IMR-90 (cell line): ENCODE measurements at regions not wholly inside any gene's neighbourhood (a gene's known extent, or its start where the extent isn't known, plus 50 kb on each side); places are given as distances from the start of the nearest gene placed in this dataset.
A peak's percentile ranks its signal among the peaks of the same experiment; 100 is the strongest.

Source experiments
- ATAC-seq: fragments of 200-7000 bp; cut with Tn5 transposase; 2 replicates; pipeline ENCODE4 v1.9.1; 2020; ENCODE audit warnings: low read depth, mild to moderate bottlenecking, moderate library complexity
- BruUV-seq: library from RNA; stranded (reverse); fragments of 400-500 nt; replicated peaks from 2 replicates; lab custom pipeline; 2021; lab: Mats Ljungman, UMichigan
- CTCF ChIA-PET: fragments of 300-600 bp; formaldehyde crosslinking; extraction: SDS; loops from one replicate; lab custom pipeline; 2021; ENCODE audit warnings: antibody characterized with exemption; lab: Yijun Ruan, JAX
- POLR2A ChIA-PET: fragments of 300-600 bp; sonication (Branson Sonifier 250); formaldehyde crosslinking; loops from one replicate; lab custom pipeline; 2022; ENCODE audit warnings: antibody characterized with exemption; ENCODE audit not compliant: unreplicated experiment; lab: Charles Lee
- DNase-seq: peaks from one replicate; pipeline ENCODE4 v3.0.0; 2013
- H2AFZ ChIP-seq: replicated peaks from 2 replicates; pipeline ENCODE3; 2013; ENCODE audit warnings: low read length, mild to moderate bottlenecking; ENCODE audit not compliant: poor library complexity
- H2AK5ac ChIP-seq: 2 replicates; pipeline ENCODE4 v1.6.1; 2013; ENCODE audit warnings: low read depth, low read length, inconsistent platforms
- H2AK9ac ChIP-seq: replicated peaks from 2 replicates; pipeline ENCODE3; 2013; ENCODE audit warnings: mild to moderate bottlenecking, low read depth, low read length, moderate library complexity; ENCODE audit not compliant: poor library complexity
- H2BK120ac ChIP-seq: 2 replicates; pipeline ENCODE4 v1.6.1; 2013; ENCODE audit warnings: low read depth, low read length, inconsistent platforms
- H2BK15ac ChIP-seq: 3 replicates; pipeline ENCODE4 v1.6.1; 2013; ENCODE audit warnings: low read depth, low read length, inconsistent platforms
- H2BK20ac ChIP-seq: 2 replicates; pipeline ENCODE4 v1.6.1; 2013; ENCODE audit warnings: low read depth, mild to moderate bottlenecking, inconsistent platforms, low read length, moderate library complexity
- H2BK5ac ChIP-seq: 2 replicates; pipeline ENCODE4 v1.6.1; 2013; ENCODE audit warnings: mild to moderate bottlenecking, low read depth, low read length, inconsistent platforms; ENCODE audit not compliant: poor library complexity, severe bottlenecking
- H3K14ac ChIP-seq: replicated peaks from 2 replicates; pipeline ENCODE4 v1.6.1; 2013; ENCODE audit warnings: low read depth, low read length, inconsistent platforms
- H3K18ac ChIP-seq: 2 replicates; pipeline ENCODE4 v1.6.1; 2013; ENCODE audit warnings: low read depth, low read length, control low read depth
- H3K23ac ChIP-seq: 2 replicates; pipeline ENCODE4 v1.6.1; 2013; ENCODE audit warnings: low read depth, low read length, inconsistent platforms
- H3K27ac ChIP-seq: 2 replicates; pipeline ENCODE4 v1.5.1; 2013; ENCODE audit warnings: mild to moderate bottlenecking, control low read depth, low read length; ENCODE audit not compliant: insufficient read depth
- H3K27me3 ChIP-seq: 2 replicates; pipeline ENCODE4 v1.6.1; 2013; ENCODE audit warnings: low read length; ENCODE audit not compliant: control insufficient read depth, insufficient read depth
- H3K36me3 ChIP-seq: 2 replicates; pipeline ENCODE4 v1.6.1; 2013; ENCODE audit warnings: low read length, mixed read lengths; ENCODE audit not compliant: control insufficient read depth, insufficient read depth
- H3K4ac ChIP-seq: 2 replicates; pipeline ENCODE4 v1.6.1; 2013; ENCODE audit warnings: low read depth, low read length, inconsistent platforms
- H3K4me1 ChIP-seq: 2 replicates; pipeline ENCODE4 v1.6.1; 2013; ENCODE audit warnings: low read length, mixed read lengths; ENCODE audit not compliant: control insufficient read depth, insufficient read depth
- H3K4me2 ChIP-seq: 2 replicates; pipeline ENCODE4 v1.6.1; 2013; ENCODE audit warnings: low read depth, mild to moderate bottlenecking, control low read depth, low read length, moderate library complexity
- H3K4me3 ChIP-seq: 2 replicates; pipeline ENCODE4 v1.5.1; 2013; ENCODE audit warnings: low read depth, mild to moderate bottlenecking, control low read depth, low read length, moderate library complexity; ENCODE audit not compliant: insufficient read depth
- H3K56ac ChIP-seq: 2 replicates; pipeline ENCODE4 v1.6.1; 2013; ENCODE audit warnings: low read length, inconsistent platforms; ENCODE audit not compliant: insufficient read depth; ENCODE audit errors: extremely low read depth
- H3K79me1 ChIP-seq, 2 experiments: 2 replicates each; pipeline ENCODE4 v1.6.1; 2013; ENCODE audit warnings: low read length in 2 of 2, inconsistent platforms in 1 of 2, low read depth in 1 of 2
- H3K9ac ChIP-seq: 2 replicates; pipeline ENCODE4 v1.6.1; 2013; ENCODE audit warnings: low read depth, low read length, control low read depth
- H3K9me1 ChIP-seq: 2 replicates; pipeline ENCODE4 v1.6.1; 2013; ENCODE audit warnings: low read length, inconsistent platforms; ENCODE audit not compliant: insufficient read depth
- H3K9me3 ChIP-seq: 2 replicates; pipeline ENCODE4 v1.6.1; 2013; ENCODE audit warnings: low read length; ENCODE audit not compliant: control insufficient read depth, insufficient read depth
- H4K20me1 ChIP-seq: 2 replicates; pipeline ENCODE4 v1.6.1; 2013; ENCODE audit warnings: low read length, inconsistent platforms; ENCODE audit not compliant: insufficient read depth
- H4K5ac ChIP-seq: 2 replicates; pipeline ENCODE4 v1.6.1; 2013; ENCODE audit warnings: mild to moderate bottlenecking, low read depth, low read length, control low read depth
- H4K8ac ChIP-seq, 2 experiments: 2 replicates each; pipeline ENCODE4 v1.6.1; 2013; ENCODE audit warnings: low read depth in 2 of 2, low read length in 2 of 2, control low read depth in 1 of 2, inconsistent platforms in 1 of 2
- H4K91ac ChIP-seq: 2 replicates; pipeline ENCODE4 v1.6.1; 2013; ENCODE audit warnings: low read depth, low read length, inconsistent platforms; ENCODE audit not compliant: insufficient read depth
- BHLHE40 ChIP-seq: fragments of 150-350 bp; IDR thresholded peaks from 2 replicates; pipeline ENCODE4 v1.6.1; 2016; ENCODE audit warnings: mild to moderate bottlenecking, low read depth, low read length
- CHD1 ChIP-seq: IDR thresholded peaks from 2 replicates; pipeline ENCODE4 v1.6.1; 2012; ENCODE audit warnings: low read depth, low read length, improper control_type of control experiment
- CTCF ChIP-seq: conservative IDR thresholded peaks from 2 replicates; pipeline ENCODE4 v1.5.1; 2012; ENCODE audit warnings: mild to moderate bottlenecking, low read depth, low read length, improper control_type of control experiment
- FOS ChIP-seq: fragments of 150-350 bp; IDR thresholded peaks from 2 replicates; pipeline ENCODE4 v1.6.1; 2016; ENCODE audit warnings: low read depth, low read length
- MAFK ChIP-seq: IDR thresholded peaks from 2 replicates; pipeline ENCODE4 v1.6.1; 2012; ENCODE audit warnings: low read depth, low read length, improper control_type of control experiment
- MAZ ChIP-seq: IDR thresholded peaks from 2 replicates; pipeline ENCODE4 v1.6.1; 2012; ENCODE audit warnings: low read depth, mild to moderate bottlenecking, low read length, improper control_type of control experiment, moderate library complexity, borderline replicate concordance
- NFE2L2 ChIP-seq: fragments of 150-350 bp; IDR thresholded peaks from 2 replicates; pipeline ENCODE4 v1.6.1; 2016; ENCODE audit warnings: low read depth, mild to moderate bottlenecking, low read length
- POLR2A ChIP-seq: IDR thresholded peaks from 2 replicates; pipeline ENCODE4 v1.6.1; 2012; ENCODE audit warnings: mild to moderate bottlenecking, low read depth, low read length
- RCOR1 ChIP-seq: IDR thresholded peaks from 2 replicates; pipeline ENCODE4 v1.6.1; 2012; ENCODE audit warnings: mild to moderate bottlenecking, low read length, improper control_type of control experiment; ENCODE audit not compliant: insufficient replicate concordance
- RFX5 ChIP-seq: IDR thresholded peaks from 2 replicates; pipeline ENCODE4 v1.8.0; 2012; ENCODE audit warnings: low read depth, mild to moderate bottlenecking, low read length, moderate library complexity
- SMC3 ChIP-seq: fragments of 150-350 bp; IDR thresholded peaks from 2 replicates; pipeline ENCODE4 v1.6.1; 2016; ENCODE audit warnings: low read depth, mild to moderate bottlenecking, antibody characterized with exemption, low read length, moderate library complexity
- WGBS, 2 experiments: methylation state at CpG; one replicate each; pipeline versions ENCODE4 v1.1.5 to v1.1.7; 2013; ENCODE audit warnings: missing lambda C conversion rate in 2 of 2; ENCODE audit not compliant: insufficient read length in 1 of 2; ENCODE audit errors: extremely low coverage in 2 of 2; 5-methylcytosine and 5-hydroxymethylcytosine counted together
- dilution Hi-C: fragments of 300-500 bp; cut with HindIII; formaldehyde crosslinking; loops from one replicate; pipeline ENCODE4 v1.14.3; 2018; ENCODE audit warnings: low sequenced_read_pairs; ENCODE audit not compliant: unreplicated experiment
- in situ Hi-C: fragments of 300-500 bp; cut with MboI; formaldehyde crosslinking; loops from 3 replicates; pipeline ENCODE4 v1.14.3; 2019; ENCODE audit warnings: low sequenced_read_pairs, inconsistent platforms, mixed read lengths
- intact Hi-C: fragments of 100-400 bp; cut with micrococcal nuclease; formaldehyde crosslinking; loops from 2 replicates; pipeline ENCODE4 v1.10.0; 2022

DNA sequence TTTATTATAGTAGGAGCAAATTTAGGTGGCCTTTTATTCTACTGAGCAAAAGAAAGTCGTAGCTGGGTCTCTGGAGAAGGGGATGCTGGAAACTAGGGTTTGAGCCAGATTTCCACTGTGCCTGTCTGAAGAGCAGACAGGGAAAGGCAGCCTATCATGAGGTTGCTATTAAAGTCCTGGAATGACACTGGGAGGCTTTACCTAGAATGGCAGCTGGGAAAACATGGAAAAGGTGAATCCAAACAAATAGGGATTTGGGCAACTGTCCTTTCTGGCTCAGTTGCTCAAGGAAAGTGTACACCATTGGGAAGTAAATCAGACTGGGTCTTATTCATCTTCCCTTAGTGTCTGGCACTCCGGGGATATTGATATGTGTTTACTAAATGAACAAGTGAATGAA lies 154.6 kb downstream of the MTX2 start:
- no peaks in the 10 kb centered on the region; the same call in 1 of the 2 replicates for H4K20me1 ChIP-seq
- dilution Hi-C loops (no loop called here), in situ Hi-C loops (no loop called here), intact Hi-C loops (no loop called here)
- H3K79me1 ChIP-seq, result no peaks in the 10 kb centered on the region
- no TSS peak for BruUV-seq
- H2BK15ac ChIP-seq, result 0 out of 3 replicates have a peak overlapping the region, but pooled peaks have one; percentile 43
- H2AK5ac ChIP-seq, result no peak overlapping the region
- ChIA-PET POLR2A (no interaction called here), CTCF (interaction anchor here (1.6 kb wide), 1 partner anchor 41 kb away, joined by 3 read pairs; no protein-coding TSS in a partner anchor)
- H3K56ac ChIP-seq, result no peak overlapping the region
- H4K8ac ChIP-seq, result no peak overlapping the region
- H3K4me2 ChIP-seq, result no peak overlapping the region
- ATAC-seq, result no peak
- H2AK9ac ChIP-seq, result no peak overlapping the region
- no peak overlapping the region for H3K23ac ChIP-seq
- H4K91ac ChIP-seq, result no peak overlapping the region
- H3K27ac ChIP-seq, result no peak overlapping the region
- no peak overlapping the region for H3K14ac ChIP-seq
- H2BK20ac ChIP-seq, result no peak overlapping the region
- no peak for TF ChIP-seq CHD1
- no peak for TF ChIP-seq MAZ
- no peak for TF ChIP-seq MAFK
- TF ChIP-seq NFE2L2, result no peak
- no peak for TF ChIP-seq POLR2A
- TF ChIP-seq SMC3, result no peak
- no peak for TF ChIP-seq RFX5
- no peak for TF ChIP-seq FOS
- no peak for TF ChIP-seq RCOR1
- TF ChIP-seq BHLHE40, result no peak
- no peak for TF ChIP-seq CTCF
- H3K9me1 ChIP-seq, result peaks cover 13% of the 10 kb centered on the region
- H2AFZ ChIP-seq, result no peak overlapping the region
- H3K9me3 ChIP-seq, result no peaks in the 10 kb centered on the region
- H2BK120ac ChIP-seq, result no peak overlapping the region
- H3K36me3 ChIP-seq, result no peaks in the 10 kb centered on the region
- no peak overlapping the region for H3K4me3 ChIP-seq
- no peaks in the 10 kb centered on the region for H3K27me3 ChIP-seq
- H2BK5ac ChIP-seq, result no peak overlapping the region
- no peak for DNase-seq
- H3K4me1 ChIP-seq, result peaks cover 16% of the 10 kb centered on the region
- no peak overlapping the region for H3K9ac ChIP-seq
- H3K18ac ChIP-seq, result no peak overlapping the region
- no peak overlapping the region for H3K4ac ChIP-seq
- WGBS, 2 experiments, result no CpG with 5 or more reads among the region's 2 CpGs
- no peak overlapping the region for H4K5ac ChIP-seq
